Stimulated activated CD8-positive, alpha-beta memory T cell treated with anti-CD3 and anti-CD28 coated beads, Interleukin-12 subunit alpha, Interleukin-12 subunit beta, amount 100 ng/mL, for 24 hours (primary cell): ENCODE measurements at regions not wholly inside any gene's neighbourhood (a gene's known extent, or its start where the extent isn't known, plus 50 kb on each side); places are given as distances from the start of the nearest gene placed in this dataset.
"Not testable (repeated sequence)": the region's sequence is repeated elsewhere in the genome, so short reads cannot be mapped to it uniquely, and the experiment has no call there.

Experiments used
- DNase-seq: peaks from one replicate; pipeline ENCODE4 v3.0.0-alpha.2; 2020; ENCODE audit errors: extremely low read depth

GRCh38 chr6:27854421-27854820 is 57.8 kb downstream of the OR2B2 start:
- DNase-seq: no peak

- DNase-seq: no peak
Observed at GRCh38 chr6:27851440-27851839, 60.8 kb downstream of the OR2B2 start.

GRCh38 chr6:27849001-27849400 is 63.2 kb downstream of the OR2B2 start:
- DNase-seq: not testable (repeated sequence)

GRCh38 chr6:27847706-27848105 is 64.5 kb downstream of the OR2B2 start:
- no peak for DNase-seq

GRCh38 chr6:27840572-27840971 is 71.6 kb downstream of the OR2B2 start:
- no peak for DNase-seq

- no peak for DNase-seq
Observed at GRCh38 chr6:27839626-27840475, 72.3 kb downstream of the OR2B2 start.

- DNase-seq: no peak
Observed at GRCh38 chr6:27838945-27839625, 73.1 kb downstream of the OR2B2 start.

GRCh38 chr6:27838058-27838944 is 73.9 kb downstream of the OR2B2 start:
- no peak for DNase-seq

- DNase-seq: no peak
Observed at GRCh38 chr6:27837625-27838057, 74.6 kb downstream of the OR2B2 start.

- no peak for DNase-seq
Observed at GRCh38 chr6:27836783-27837624, 75.2 kb downstream of the OR2B2 start.

GRCh38 chr6:27836141-27836782 is 75.9 kb downstream of the OR2B2 start:
- DNase-seq: no peak

GRCh38 chr6:27834879-27835549 is 77.2 kb downstream of the OR2B2 start:
- no peak for DNase-seq

GRCh38 chr6:27834384-27834783 is 77.8 kb downstream of the OR2B2 start:
- DNase-seq: no peak

- DNase-seq: not testable (repeated sequence)
Observed at GRCh38 chr6:27831434-27832081, 80.6 kb downstream of the OR2B2 start.

- DNase-seq: not testable (repeated sequence)
Observed at GRCh38 chr6:27830600-27831433, 81.4 kb downstream of the OR2B2 start.

- no peak for DNase-seq
Observed at GRCh38 chr6:27830212-27830599, 82.0 kb downstream of the OR2B2 start.

- DNase-seq: no peak
Observed at GRCh38 chr6:27829453-27830211, 82.6 kb downstream of the OR2B2 start.

GRCh38 chr6:27827477-27827876 is 84.7 kb downstream of the OR2B2 start:
- not testable (repeated sequence) for DNase-seq
